Spleen (tissue), 7 donors: ENCODE measurements at regions not wholly inside any gene's neighbourhood (a gene's known extent, or its start where the extent isn't known, plus 50 kb on each side); places are given as distances from the start of the nearest gene placed in this dataset.

Experiments used
- POLR2AphosphoS5 ChIP-seq, 3 donors: sonication (generic); formaldehyde crosslinking; IDR thresholded peaks; one replicate each; pipeline ENCODE4 v1.5.1; 2017; ENCODE audit warnings: antibody characterized with exemption in 3 of 3
- TF ChIP-seq, protein P1 (sequence below), 11 experiments: fragments of 200-600 bp in 7 of 11; fragments of 450-650 bp in 4 of 11; sonication (generic) in 4 of 11; IDR thresholded peaks in 8 of 11; conservative IDR thresholded peaks in 3 of 11; 1 replicate in 7 of 11; 2 replicates in 4 of 11; pipeline versions ENCODE4 v1.4.0 to v1.8.0; 2016 to 2021; ENCODE audit warnings: antibody characterized with exemption in 11 of 11, inconsistent platforms in 4 of 11, mild to moderate bottlenecking in 1 of 11
- donor health status: DM: no; HTN: no; CAD: no; lungs with moderate emphysema.
- donor health status: DM: no; HTN: no; CAD: no.
- donor health status: DM: no; HTN: no; CAD: no.

DNA sequence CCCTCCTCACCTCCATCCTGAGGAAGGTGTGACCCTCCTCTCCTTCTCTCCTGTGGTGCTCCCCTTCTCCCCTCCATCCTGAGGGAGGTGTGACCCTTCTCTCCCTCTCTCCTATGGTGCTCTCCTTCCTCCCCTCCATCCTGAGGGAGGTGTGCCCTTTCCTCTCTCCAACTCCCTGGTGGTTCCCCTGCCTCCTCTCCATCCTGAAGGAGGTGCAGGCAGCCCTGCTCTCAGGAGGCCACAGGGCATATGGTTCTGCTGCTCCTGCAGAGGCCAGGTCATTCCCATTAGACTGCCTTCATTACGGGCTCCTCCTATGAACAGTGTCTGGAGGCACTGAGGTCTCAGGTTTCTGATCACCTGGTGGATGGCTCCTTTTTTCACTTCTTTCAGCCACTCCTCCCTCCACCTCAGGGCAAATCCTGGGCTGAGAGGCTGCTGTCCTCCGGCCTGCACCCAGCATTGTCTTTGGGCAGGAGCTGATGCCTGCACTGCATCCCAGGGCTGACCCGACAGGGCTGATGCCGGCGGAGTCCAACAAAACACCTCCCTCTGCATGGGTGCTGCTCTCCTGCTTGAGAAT, 197.1 kb downstream of the MED10 start:
- TF ChIP-seq, protein P1, sequence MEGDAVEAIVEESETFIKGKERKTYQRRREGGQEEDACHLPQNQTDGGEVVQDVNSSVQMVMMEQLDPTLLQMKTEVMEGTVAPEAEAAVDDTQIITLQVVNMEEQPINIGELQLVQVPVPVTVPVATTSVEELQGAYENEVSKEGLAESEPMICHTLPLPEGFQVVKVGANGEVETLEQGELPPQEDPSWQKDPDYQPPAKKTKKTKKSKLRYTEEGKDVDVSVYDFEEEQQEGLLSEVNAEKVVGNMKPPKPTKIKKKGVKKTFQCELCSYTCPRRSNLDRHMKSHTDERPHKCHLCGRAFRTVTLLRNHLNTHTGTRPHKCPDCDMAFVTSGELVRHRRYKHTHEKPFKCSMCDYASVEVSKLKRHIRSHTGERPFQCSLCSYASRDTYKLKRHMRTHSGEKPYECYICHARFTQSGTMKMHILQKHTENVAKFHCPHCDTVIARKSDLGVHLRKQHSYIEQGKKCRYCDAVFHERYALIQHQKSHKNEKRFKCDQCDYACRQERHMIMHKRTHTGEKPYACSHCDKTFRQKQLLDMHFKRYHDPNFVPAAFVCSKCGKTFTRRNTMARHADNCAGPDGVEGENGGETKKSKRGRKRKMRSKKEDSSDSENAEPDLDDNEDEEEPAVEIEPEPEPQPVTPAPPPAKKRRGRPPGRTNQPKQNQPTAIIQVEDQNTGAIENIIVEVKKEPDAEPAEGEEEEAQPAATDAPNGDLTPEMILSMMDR (IDR thresholded peaks at IDR 0.05 in 8 of 11, conservative IDR thresholded peaks at IDR 0.05 in 3 of 11) = no peak
- no peak for TF ChIP-seq POLR2AphosphoS5 (IDR thresholded peaks at IDR 0.05)
